Thyroid gland (tissue), 4 donors: ENCODE measurements at regions not wholly inside any gene's neighbourhood (a gene's known extent, or its start where the extent isn't known, plus 50 kb on each side); places are given as distances from the start of the nearest gene placed in this dataset.

Experiments
- CTCF ChIP-seq, 6 experiments: fragments of 200-600 bp in 3 of 6; fragments of 450-650 bp in 3 of 6; sonication (generic) in 3 of 6; IDR thresholded peaks; one replicate each; pipeline ENCODE4 v1.5.1; 2016 to 2019; ENCODE audit warnings: antibody characterized with exemption in 6 of 6, mild to moderate bottlenecking in 2 of 6, inconsistent platforms in 1 of 6, moderate library complexity in 1 of 6
- POLR2A ChIP-seq, 2 donors: fragments of 450-650 bp; IDR thresholded peaks; one replicate each; pipeline ENCODE4 v1.6.1; 2017; ENCODE audit warnings: antibody characterized with exemption in 2 of 2, mild to moderate bottlenecking in 2 of 2, moderate library complexity in 1 of 2

GRCh38 chrX:20487227-20487626, 220.5 kb upstream of the RPS6KA3 start:
- TF ChIP-seq POLR2A (IDR thresholded peaks at IDR 0.05) (no peak), CTCF (IDR thresholded peaks at IDR 0.05) (no peak)
